ENCODE measurements at regions not wholly inside any gene's neighbourhood (a gene's known extent, or its start where the extent isn't known, plus 50 kb on each side); places are given as distances from the start of the nearest gene placed in this dataset.
A peak's percentile ranks its signal among the peaks of the same experiment; 100 is the strongest.

DNA sequence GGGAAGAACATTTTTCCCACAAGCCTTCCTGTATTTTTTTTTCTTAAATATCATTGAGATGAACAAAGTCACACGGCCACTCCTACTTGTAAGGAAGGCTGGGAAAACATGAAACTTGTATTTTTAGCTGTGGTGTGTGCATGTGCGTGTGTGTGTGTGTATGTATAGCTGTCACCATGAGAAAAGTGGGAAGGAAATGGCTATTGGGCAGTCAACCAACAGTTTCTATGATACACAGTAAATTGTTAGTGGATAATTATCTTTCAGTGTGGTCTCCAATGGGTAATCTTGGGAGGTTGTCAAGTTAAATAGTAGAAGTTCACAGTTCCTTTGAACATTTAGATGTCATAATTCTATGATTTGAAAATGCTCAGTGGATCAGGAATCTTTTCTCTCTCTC lies 132.7 kb upstream of the USP24 start:
- no peak overlapping the region for H3K4me3 ChIP-seq (ENCODE audit: low read depth, low read length)
- no peak for DNase-seq (ENCODE audit: low read depth)
- TF ChIP-seq, protein P1, sequence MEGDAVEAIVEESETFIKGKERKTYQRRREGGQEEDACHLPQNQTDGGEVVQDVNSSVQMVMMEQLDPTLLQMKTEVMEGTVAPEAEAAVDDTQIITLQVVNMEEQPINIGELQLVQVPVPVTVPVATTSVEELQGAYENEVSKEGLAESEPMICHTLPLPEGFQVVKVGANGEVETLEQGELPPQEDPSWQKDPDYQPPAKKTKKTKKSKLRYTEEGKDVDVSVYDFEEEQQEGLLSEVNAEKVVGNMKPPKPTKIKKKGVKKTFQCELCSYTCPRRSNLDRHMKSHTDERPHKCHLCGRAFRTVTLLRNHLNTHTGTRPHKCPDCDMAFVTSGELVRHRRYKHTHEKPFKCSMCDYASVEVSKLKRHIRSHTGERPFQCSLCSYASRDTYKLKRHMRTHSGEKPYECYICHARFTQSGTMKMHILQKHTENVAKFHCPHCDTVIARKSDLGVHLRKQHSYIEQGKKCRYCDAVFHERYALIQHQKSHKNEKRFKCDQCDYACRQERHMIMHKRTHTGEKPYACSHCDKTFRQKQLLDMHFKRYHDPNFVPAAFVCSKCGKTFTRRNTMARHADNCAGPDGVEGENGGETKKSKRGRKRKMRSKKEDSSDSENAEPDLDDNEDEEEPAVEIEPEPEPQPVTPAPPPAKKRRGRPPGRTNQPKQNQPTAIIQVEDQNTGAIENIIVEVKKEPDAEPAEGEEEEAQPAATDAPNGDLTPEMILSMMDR (IDR thresholded peaks at IDR 0.05; ENCODE audit: insufficient read depth, low read depth, low read length): no peak

DNA sequence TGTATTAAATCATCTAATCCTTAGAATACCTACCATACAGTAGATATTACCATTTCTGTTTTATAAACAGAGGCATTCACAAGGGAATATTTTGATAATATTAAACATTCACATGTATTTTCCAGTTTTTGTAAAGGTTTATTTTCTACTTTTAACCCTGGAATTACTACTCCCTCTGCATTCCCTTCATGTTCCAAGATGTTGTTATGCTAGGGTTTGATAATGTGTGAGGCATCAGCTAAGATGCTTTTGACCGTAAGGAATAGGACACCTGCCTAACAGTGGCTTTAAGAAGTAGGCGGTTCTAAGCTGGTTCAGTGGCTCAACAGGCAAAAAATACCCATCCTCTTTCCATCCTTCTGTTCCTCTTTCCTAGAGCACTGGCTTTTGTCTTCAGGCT lies 131.9 kb upstream of the USP24 start:
- TF ChIP-seq, protein P1 (IDR thresholded peaks at IDR 0.05; ENCODE audit: insufficient read depth, low read depth, low read length): no peak
- H3K4me3 ChIP-seq (ENCODE audit: low read depth, low read length): no peak overlapping the region
- DNase-seq (ENCODE audit: low read depth): no peak

DNA sequence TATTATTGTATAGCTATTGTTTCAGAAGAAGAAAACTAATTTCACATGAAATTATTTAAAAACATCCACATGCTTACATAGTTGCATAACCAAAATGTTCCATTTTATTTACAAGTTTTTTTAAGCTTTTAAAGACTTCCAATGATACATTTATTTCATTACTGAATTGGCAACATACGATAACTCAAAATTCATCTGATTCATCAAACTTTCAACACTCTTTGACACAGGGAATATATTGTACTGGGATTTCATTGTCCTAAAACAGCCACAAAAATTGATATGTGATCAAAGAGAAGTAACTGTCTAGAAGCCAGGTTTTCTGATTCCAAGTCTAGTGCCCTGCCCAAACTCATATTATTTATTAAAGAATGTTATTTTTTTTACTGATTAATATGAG lies 131.4 kb upstream of the USP24 start:
- TF ChIP-seq, protein P1 (IDR thresholded peaks at IDR 0.05; ENCODE audit: insufficient read depth, low read depth, low read length): no peak
- no peak overlapping the region for H3K4me3 ChIP-seq (ENCODE audit: low read depth, low read length)
- DNase-seq (ENCODE audit: low read depth): no peak

DNA sequence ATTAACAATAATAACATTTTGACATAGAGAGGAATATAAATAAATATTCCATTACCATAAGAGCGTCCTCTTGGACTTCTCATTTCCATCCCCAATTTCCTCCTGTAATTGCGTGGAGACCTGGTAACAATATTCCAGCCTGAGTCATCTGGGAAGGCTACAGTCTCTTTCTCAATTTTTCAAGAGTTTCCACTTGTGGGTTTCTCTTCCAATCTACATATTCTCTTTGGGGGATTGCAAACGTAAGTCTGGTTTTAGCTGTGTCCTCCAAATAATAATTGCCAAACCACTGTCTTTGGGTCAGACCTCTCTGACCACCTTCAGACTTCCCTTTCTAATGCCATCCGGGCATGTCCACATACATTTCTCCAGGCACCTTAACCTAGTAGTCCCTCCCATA lies 124.5 kb upstream of the USP24 start:
- TF ChIP-seq, protein P1 (IDR thresholded peaks at IDR 0.05; ENCODE audit: insufficient read depth, low read depth, low read length): no peak
- H3K4me3 ChIP-seq (ENCODE audit: low read depth, low read length): no peak overlapping the region

DNA sequence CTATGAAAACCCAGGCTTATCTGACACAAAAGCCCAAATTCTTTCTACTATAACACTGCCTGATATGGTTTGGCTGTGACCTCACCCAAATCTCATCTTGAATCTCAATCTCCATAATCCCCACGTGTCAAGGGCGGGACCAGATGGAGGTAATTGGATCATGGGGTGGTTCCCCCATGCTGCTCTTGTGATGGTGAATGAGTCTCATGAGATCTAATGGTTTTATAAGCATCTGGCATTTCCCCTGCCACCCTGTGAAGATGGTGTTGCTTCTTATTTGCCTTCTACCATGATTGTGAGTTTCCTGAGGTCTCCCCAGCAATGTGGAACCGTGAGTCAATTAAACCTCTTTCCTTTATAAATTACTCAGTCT lies 123.3 kb upstream of the USP24 start:
- H3K4me3 ChIP-seq (ENCODE audit: low read depth, low read length): no peak overlapping the region
- no peak for DNase-seq (ENCODE audit: low read depth)
- TF ChIP-seq, protein P1 (IDR thresholded peaks at IDR 0.05; ENCODE audit: insufficient read depth, low read depth, low read length): no peak

More for the DNA sequence above, 124.5 kb upstream of the USP24 start:
- no peak for DNase-seq (ENCODE audit: low read depth)

DNA sequence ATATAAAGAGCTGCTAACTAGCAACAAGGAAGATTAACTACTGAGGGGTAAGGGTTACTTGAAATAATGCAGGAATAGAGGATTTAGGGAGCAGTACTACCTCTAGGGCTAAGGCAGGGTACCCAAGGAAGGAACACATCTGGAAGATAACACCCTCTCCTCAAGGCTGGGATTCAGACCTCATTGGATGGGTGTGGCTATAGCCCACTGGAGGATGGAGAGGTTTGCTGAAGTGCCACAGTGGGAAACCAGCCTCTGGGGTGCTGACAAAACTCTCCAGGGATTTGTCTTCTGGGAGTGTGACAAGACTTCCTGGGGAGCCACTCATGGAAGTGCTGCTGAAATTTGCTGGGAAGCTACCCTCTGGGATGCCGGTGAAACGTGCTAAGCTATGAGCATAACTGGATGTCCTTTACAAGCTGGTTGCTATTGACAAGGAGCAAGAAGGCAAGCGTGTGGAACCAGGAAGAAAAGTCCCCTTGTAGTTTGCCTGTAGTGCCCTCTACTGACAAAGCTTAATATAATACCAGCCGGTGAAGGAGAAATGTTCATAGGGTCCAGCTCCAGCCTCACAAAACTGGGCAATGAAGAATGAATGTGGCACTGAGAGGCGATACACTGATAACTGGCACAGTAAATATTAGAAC lies 122.8 kb upstream of the USP24 start:
- H3K4me3 ChIP-seq (ENCODE audit: low read depth, low read length): no peak overlapping the region
- DNase-seq (ENCODE audit: low read depth): peak; percentile 77
- TF ChIP-seq, protein P1 (IDR thresholded peaks at IDR 0.05; ENCODE audit: insufficient read depth, low read depth, low read length): peak; percentile 69

DNA sequence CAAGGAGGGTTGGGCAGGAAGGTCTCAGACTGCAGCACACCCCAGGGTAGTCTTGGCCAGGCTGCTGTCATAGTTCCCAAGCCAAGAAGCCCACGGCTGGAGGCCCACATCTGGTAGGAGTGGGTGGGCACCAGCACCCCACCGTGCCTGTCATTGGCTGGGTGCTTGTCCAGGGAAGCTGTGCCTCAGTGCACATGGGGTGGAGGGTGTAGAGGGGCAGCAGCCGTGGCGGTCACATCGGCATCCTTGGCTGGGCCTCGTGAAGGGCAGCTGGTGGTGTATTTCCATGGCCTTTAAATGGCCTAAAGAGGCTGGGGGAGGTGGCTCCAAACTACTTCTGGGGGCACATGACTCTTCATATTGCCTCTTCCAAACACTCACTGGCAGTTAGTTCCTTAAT lies 119.6 kb upstream of the USP24 start:
- TF ChIP-seq, protein P1 (IDR thresholded peaks at IDR 0.05; ENCODE audit: insufficient read depth, low read depth, low read length): no peak
- no peak for DNase-seq (ENCODE audit: low read depth)
- no peak overlapping the region for H3K4me3 ChIP-seq (ENCODE audit: low read depth, low read length)
